OCI-LY1 (cell line): ENCODE measurements at regions not wholly inside any gene's neighbourhood (a gene's known extent, or its start where the extent isn't known, plus 50 kb on each side); places are given as distances from the start of the nearest gene placed in this dataset.

Source experiments
- EZH2 ChIP-seq: fragments of 200-600 bp; sonication (generic), shearing (Covaris generic); IDR thresholded peaks from 2 replicates; pipeline ENCODE4 v1.8.0; 2017; ENCODE audit warnings: borderline replicate concordance, mixed run types, mild to moderate bottlenecking, antibody characterized with exemption, low read length, moderate library complexity, mixed read lengths
- TF ChIP-seq, protein P1 (sequence below): fragments of 200-600 bp; sonication (generic), shearing (Covaris generic); IDR thresholded peaks from 2 replicates; pipeline ENCODE4 v1.5.1; 2017; ENCODE audit warnings: mild to moderate bottlenecking, antibody characterized with exemption, low read length, moderate library complexity, mixed read lengths

GRCh38 chr19:16017138-16017490 is 59.2 kb upstream of the TPM4 start:
- TF ChIP-seq, protein P1, sequence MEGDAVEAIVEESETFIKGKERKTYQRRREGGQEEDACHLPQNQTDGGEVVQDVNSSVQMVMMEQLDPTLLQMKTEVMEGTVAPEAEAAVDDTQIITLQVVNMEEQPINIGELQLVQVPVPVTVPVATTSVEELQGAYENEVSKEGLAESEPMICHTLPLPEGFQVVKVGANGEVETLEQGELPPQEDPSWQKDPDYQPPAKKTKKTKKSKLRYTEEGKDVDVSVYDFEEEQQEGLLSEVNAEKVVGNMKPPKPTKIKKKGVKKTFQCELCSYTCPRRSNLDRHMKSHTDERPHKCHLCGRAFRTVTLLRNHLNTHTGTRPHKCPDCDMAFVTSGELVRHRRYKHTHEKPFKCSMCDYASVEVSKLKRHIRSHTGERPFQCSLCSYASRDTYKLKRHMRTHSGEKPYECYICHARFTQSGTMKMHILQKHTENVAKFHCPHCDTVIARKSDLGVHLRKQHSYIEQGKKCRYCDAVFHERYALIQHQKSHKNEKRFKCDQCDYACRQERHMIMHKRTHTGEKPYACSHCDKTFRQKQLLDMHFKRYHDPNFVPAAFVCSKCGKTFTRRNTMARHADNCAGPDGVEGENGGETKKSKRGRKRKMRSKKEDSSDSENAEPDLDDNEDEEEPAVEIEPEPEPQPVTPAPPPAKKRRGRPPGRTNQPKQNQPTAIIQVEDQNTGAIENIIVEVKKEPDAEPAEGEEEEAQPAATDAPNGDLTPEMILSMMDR, result no peak
- TF ChIP-seq EZH2, result no peak
